CD4-positive, alpha-beta T cell (primary cell): ENCODE measurements at regions not wholly inside any gene's neighbourhood (a gene's known extent, or its start where the extent isn't known, plus 50 kb on each side); places are given as distances from the start of the nearest gene placed in this dataset.

Experiments used
- ATAC-seq: fragments of 200-7000 bp; cut with Tn5 transposase; one replicate; pipeline ENCODE4 v1.10.0; 2022; ENCODE audit warnings: mild to moderate bottlenecking; ENCODE audit not compliant: poor library complexity
- CTCF ChIA-PET: fragments of 350-600 bp; sonication (Branson Sonifier 250); formaldehyde crosslinking; loops from one replicate; lab custom pipeline; 2021; ENCODE audit warnings: antibody characterized with exemption, inconsistent platforms; lab: Charles Lee
- POLR2A ChIA-PET: fragments of 350-600 bp; sonication (Branson Sonifier 250); formaldehyde crosslinking; loops from one replicate; lab custom pipeline; 2021; ENCODE audit warnings: antibody characterized with exemption, inconsistent platforms; lab: Charles Lee
- DNase-seq, 14 experiments: peaks; one replicate each; pipeline ENCODE4 v3.0.0-alpha.2; 2013 to 2020; ENCODE audit warnings: mixed read lengths in 2 of 14
- H3K27ac ChIP-seq, 2 donors: one replicate each; pipeline versions ENCODE4 v1.5.1 to v1.7.0; 2013; ENCODE audit warnings: low read length in 2 of 2, low read depth in 1 of 2, mild to moderate bottlenecking in 1 of 2
- H3K27me3 ChIP-seq, 2 experiments: 1 replicate in 1 of 2; 2 replicates in 1 of 2; pipeline versions ENCODE4 v1.6.1 to v1.7.0; 2013; ENCODE audit warnings: low read length in 2 of 2, control low read depth in 1 of 2, mild to moderate bottlenecking in 1 of 2, moderate library complexity in 1 of 2; ENCODE audit not compliant: insufficient read depth in 2 of 2, control insufficient read depth in 1 of 2
- H3K36me3 ChIP-seq: one replicate; pipeline ENCODE4 v1.6.1; 2013; ENCODE audit warnings: low read length, control low read depth; ENCODE audit not compliant: insufficient read depth
- H3K4me1 ChIP-seq: one replicate; pipeline ENCODE4 v1.6.1; 2013; ENCODE audit warnings: low read length, control low read depth; ENCODE audit not compliant: insufficient read depth
- H3K4me3 ChIP-seq: one replicate; pipeline ENCODE4 v1.5.1; 2013; ENCODE audit warnings: mild to moderate bottlenecking, low read length, moderate library complexity
- H3K9me3 ChIP-seq, 2 experiments: 1 replicate in 1 of 2; 2 replicates in 1 of 2; pipeline versions ENCODE4 v1.6.1 to v1.7.0; 2013; ENCODE audit warnings: low read length in 2 of 2, mild to moderate bottlenecking in 2 of 2, control low read depth in 1 of 2, moderate library complexity in 1 of 2; ENCODE audit not compliant: control insufficient read depth in 1 of 2, insufficient read depth in 1 of 2
- H3K27ac Mint-ChIP-seq: one replicate; pipeline ENCODE4 v1.8.0; 2020; ENCODE audit warnings: mixed read lengths
- H3K27me3 Mint-ChIP-seq: one replicate; pipeline ENCODE4 v1.8.0; 2021; ENCODE audit warnings: mixed read lengths
- H3K36me3 Mint-ChIP-seq: one replicate; pipeline ENCODE4 v1.8.0; 2021; ENCODE audit warnings: low read depth, mixed read lengths
- H3K4me1 Mint-ChIP-seq: one replicate; pipeline ENCODE4 v1.8.0; 2021; ENCODE audit warnings: low read depth, mixed read lengths
- H3K4me3 Mint-ChIP-seq: one replicate; pipeline ENCODE4 v1.8.0; 2020; ENCODE audit warnings: mild to moderate bottlenecking, mixed read lengths
- H3K9me3 Mint-ChIP-seq: one replicate; pipeline ENCODE4 v1.8.0; 2020; ENCODE audit warnings: mixed read lengths
- CTCF ChIP-seq: fragments of 200-600 bp; IDR thresholded peaks from one replicate; pipeline ENCODE4 v1.8.0; 2022; ENCODE audit warnings: antibody characterized with exemption, mild to moderate bottlenecking
- intact Hi-C, 2 experiments: fragments of 100-400 bp; cut with DNase I in 1 of 2; cut with micrococcal nuclease in 1 of 2; formaldehyde crosslinking; loops; one replicate each; pipeline versions ENCODE4 v1.15.1 to v1.9.0; 2023 to 2025; cut with DNase I, micrococcal nuclease

- H3K4me3 ChIP-seq, result no peak overlapping the region
- no peaks in the 10 kb centered on the region for H3K9me3 Mint-ChIP-seq
- TF ChIP-seq CTCF, result no peak
- no peaks in the 10 kb centered on the region for H3K36me3 Mint-ChIP-seq
- no peaks in the 10 kb centered on the region for H3K4me1 ChIP-seq
- ATAC-seq (no peak), DNase-seq (no peak)
- no peaks in the 10 kb centered on the region for H3K36me3 ChIP-seq
- intact Hi-C loops, result loop anchor here (2.0 to 10.0 kb wide), 3 partner anchors 325 to 480 kb away; no protein-coding TSS in a partner anchor
- H3K9me3 ChIP-seq, result no peaks in the 10 kb centered on the region
- H3K27me3 Mint-ChIP-seq, result no peaks in the 10 kb centered on the region
- no peak overlapping the region for H3K4me3 Mint-ChIP-seq
- ChIA-PET CTCF (interaction anchor here (0.9 to 1.4 kb wide), 2 partner anchors 10 to 13 kb away, joined by 3 read pairs; no protein-coding TSS in a partner anchor), POLR2A (no interaction called here)
- no peak overlapping the region for H3K27ac ChIP-seq
- no peak overlapping the region for H3K27ac Mint-ChIP-seq
- H3K4me1 Mint-ChIP-seq, result peaks cover 7% of the 10 kb centered on the region
- H3K27me3 ChIP-seq, result no peaks in the 10 kb centered on the region
These were observed 50.9 kb upstream of the SPTSSB start for GRCh38 chr3:161422171-161422700.
